Right lobe of liver (tissue), 4 donors: ENCODE measurements at regions not wholly inside any gene's neighbourhood (a gene's known extent, or its start where the extent isn't known, plus 50 kb on each side); places are given as distances from the start of the nearest gene placed in this dataset.

Experiments
- CTCF ChIP-seq, 4 donors: fragments of 200-600 bp in 3 of 4; fragments of 450-650 bp in 1 of 4; IDR thresholded peaks; one replicate each; pipeline versions ENCODE4 v1.5.1 to v1.8.0; 2016 to 2022; ENCODE audit warnings: antibody characterized with exemption in 4 of 4, mild to moderate bottlenecking in 2 of 4
- POLR2A ChIP-seq: fragments of 450-650 bp; IDR thresholded peaks from one replicate; pipeline ENCODE4 v1.6.1; 2017; ENCODE audit warnings: antibody characterized with exemption, mild to moderate bottlenecking
- donor health status: DM: no; HTN: no; CAD: no.
- donor health status: DM: no; HTN: no; CAD: no.
- donor health status: DM: no; HTN: yes; CAD: no.

DNA sequence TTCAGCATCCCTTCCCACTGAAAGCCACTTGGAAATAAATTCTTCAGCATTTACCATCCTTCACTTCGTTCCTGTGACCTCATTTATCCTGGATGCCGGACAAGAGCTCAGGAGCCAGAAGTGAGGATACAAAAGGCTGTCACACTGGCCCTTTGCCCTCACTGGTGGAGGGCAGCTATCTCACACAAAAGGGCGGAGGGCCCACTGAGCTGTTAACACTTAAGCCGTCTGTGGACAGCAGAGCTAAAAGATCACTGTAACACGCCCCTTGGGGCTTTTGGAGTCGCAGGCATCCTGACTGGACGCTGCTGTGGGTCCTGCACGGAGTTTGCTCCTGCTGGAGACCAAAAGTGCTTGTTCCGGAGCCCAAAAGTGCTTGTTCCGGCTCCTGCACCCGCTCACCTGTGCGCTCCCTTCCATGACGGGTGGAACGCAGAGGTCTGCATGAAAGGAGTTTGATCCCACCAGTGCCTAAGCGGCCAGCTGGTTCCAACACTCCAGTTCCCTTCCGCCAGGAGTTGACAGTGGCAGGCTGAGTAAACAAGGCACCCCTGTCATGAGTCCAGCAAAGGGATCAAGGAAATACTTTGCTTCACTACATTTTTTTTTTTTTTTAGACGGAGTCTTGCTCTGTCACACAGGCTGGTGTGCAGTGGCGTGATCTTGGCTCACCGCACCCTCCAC is 572.0 kb upstream of the LINC00305 start:
- TF ChIP-seq CTCF (IDR thresholded peaks at IDR 0.05) (no peak), POLR2A (no peak)
